ENCODE measurements at regions not wholly inside any gene's neighbourhood (a gene's known extent, or its start where the extent isn't known, plus 50 kb on each side); places are given as distances from the start of the nearest gene placed in this dataset.

DNA sequence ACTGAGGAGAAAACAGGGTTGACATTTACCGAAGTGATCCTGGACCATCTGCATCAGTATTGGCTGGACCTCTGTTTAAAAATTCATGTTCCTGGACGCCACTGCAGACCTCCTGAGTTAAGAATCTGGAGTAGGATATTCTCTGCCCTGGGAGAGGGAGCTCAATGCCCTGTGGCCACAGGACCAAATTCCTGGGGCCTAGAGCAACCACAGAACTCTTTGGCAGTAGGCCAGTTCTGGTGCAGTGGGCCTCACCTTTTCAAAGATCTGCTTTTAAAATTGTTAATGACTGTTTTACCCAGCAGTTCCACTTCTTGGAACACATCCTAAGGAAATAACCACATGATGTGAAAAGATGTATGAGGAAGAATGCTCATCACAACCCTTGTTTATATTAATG lies 133.3 kb upstream of the ADPGK start:
- TF ChIP-seq, protein P1, sequence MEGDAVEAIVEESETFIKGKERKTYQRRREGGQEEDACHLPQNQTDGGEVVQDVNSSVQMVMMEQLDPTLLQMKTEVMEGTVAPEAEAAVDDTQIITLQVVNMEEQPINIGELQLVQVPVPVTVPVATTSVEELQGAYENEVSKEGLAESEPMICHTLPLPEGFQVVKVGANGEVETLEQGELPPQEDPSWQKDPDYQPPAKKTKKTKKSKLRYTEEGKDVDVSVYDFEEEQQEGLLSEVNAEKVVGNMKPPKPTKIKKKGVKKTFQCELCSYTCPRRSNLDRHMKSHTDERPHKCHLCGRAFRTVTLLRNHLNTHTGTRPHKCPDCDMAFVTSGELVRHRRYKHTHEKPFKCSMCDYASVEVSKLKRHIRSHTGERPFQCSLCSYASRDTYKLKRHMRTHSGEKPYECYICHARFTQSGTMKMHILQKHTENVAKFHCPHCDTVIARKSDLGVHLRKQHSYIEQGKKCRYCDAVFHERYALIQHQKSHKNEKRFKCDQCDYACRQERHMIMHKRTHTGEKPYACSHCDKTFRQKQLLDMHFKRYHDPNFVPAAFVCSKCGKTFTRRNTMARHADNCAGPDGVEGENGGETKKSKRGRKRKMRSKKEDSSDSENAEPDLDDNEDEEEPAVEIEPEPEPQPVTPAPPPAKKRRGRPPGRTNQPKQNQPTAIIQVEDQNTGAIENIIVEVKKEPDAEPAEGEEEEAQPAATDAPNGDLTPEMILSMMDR (IDR thresholded peaks at IDR 0.05) = no peak
- no peak for TF ChIP-seq POLR2A (IDR thresholded peaks at IDR 0.05)
